ENCODE measurements at regions not wholly inside any gene's neighbourhood (a gene's known extent, or its start where the extent isn't known, plus 50 kb on each side); places are given as distances from the start of the nearest gene placed in this dataset.
A peak's percentile ranks its signal among the peaks of the same experiment; 100 is the strongest.

GRCh38 chr15:93670931-93671330, 560.4 kb upstream of the MCTP2 start:
- Mint-ChIP-seq H3K27me3 (ENCODE audit: low read depth) (peaks cover 13% of the 10 kb centered on the region), H3K4me1 (peaks cover 17% of the 10 kb centered on the region), H3K9me3 (peaks cover 12% of the 10 kb centered on the region; the same call in 1 of the 2 replicates), H3K36me3 (peaks cover 5% of the 10 kb centered on the region; the same call in 1 of the 2 replicates), H3K4me3 (no peak overlapping the region), H3K27ac (no peak overlapping the region)
- POLR2A ChIA-PET, result no interaction called here
- DNase-seq (ENCODE audit: low spot score) (no peak), ATAC-seq (no peak)
- TF ChIP-seq JAZF1 (CRISPR knock-in tag; IDR thresholded peaks at IDR 0.05), result no peak
- TF ChIP-seq CREM (CRISPR knock-in tag; IDR thresholded peaks at IDR 0.05), result no peak
- TF ChIP-seq CTCF (IDR thresholded peaks at IDR 0.05), result no peak
- CTCF ChIA-PET, result no interaction called here

GRCh38 chr15:93664213-93664956, 567.0 kb upstream of the MCTP2 start:
- TF ChIP-seq MXD4 (CRISPR knock-in tag; IDR thresholded peaks at IDR 0.05; ENCODE audit: borderline replicate concordance) (no peak), ARID4B (CRISPR knock-in tag; IDR thresholded peaks at IDR 0.05; ENCODE audit: borderline replicate concordance) (no peak), ZBTB21 (CRISPR knock-in tag; IDR thresholded peaks at IDR 0.05; ENCODE audit: borderline replicate concordance) (no peak), JUN (CRISPR knock-in tag; IDR thresholded peaks at IDR 0.05) (no peak), IRF1 (CRISPR knock-in tag; IDR thresholded peaks at IDR 0.05) (no peak), MYBL2 (CRISPR knock-in tag; IDR thresholded peaks at IDR 0.05) (no peak), CREM (CRISPR knock-in tag; IDR thresholded peaks at IDR 0.05) (no peak), NFATC4 (CRISPR knock-in tag; IDR thresholded peaks at IDR 0.05) (no peak), ELF4 (CRISPR knock-in tag; IDR thresholded peaks at IDR 0.05; ENCODE audit: low read depth) (no peak), ERG (CRISPR knock-in tag; IDR thresholded peaks at IDR 0.05) (no peak), NR1H2 (CRISPR knock-in tag; IDR thresholded peaks at IDR 0.05) (no peak), HMGA2 (CRISPR knock-in tag; IDR thresholded peaks at IDR 0.05) (no peak), ZSCAN18 (CRISPR knock-in tag; IDR thresholded peaks at IDR 0.05) (no peak)
- POLR2A ChIA-PET, result no interaction called here
- no peaks in the 10 kb centered on the region for H3K36me3 Mint-ChIP-seq
- no peaks in the 10 kb centered on the region for H3K9me3 Mint-ChIP-seq
- peak overlapping the region; percentile 55 for H3K27ac Mint-ChIP-seq
- CTCF ChIA-PET, result interaction anchor here (0.7 to 1.5 kb wide), 4 partner anchors 311 to 576 kb away, joined by 4 to 8 read pairs (median 4); no protein-coding TSS in a partner anchor
- DNase-seq (ENCODE audit: low spot score) (no peak), ATAC-seq (peak; percentile 80)
- peak overlapping the region; percentile 17; the same call in 1 of the 2 replicates for H3K4me3 Mint-ChIP-seq
- peaks cover 32% of the 10 kb centered on the region for H3K4me1 Mint-ChIP-seq
- no peaks in the 10 kb centered on the region for H3K27me3 Mint-ChIP-seq (ENCODE audit: low read depth)
